HepG2 (cell line): ENCODE measurements at regions not wholly inside any gene's neighbourhood (a gene's known extent, or its start where the extent isn't known, plus 50 kb on each side); places are given as distances from the start of the nearest gene placed in this dataset.

Source experiments
- ATAC-seq: fragments of 200-7000 bp; cut with Tn5 transposase; 3 replicates; pipeline ENCODE4 v1.9.1; 2020; ENCODE audit warnings: mild to moderate bottlenecking, moderate library complexity
- BruUV-seq: library from RNA; stranded (reverse); fragments of 400-500 nt; replicated peaks from 2 replicates; lab custom pipeline; 2021; lab: Mats Ljungman, UMichigan
- CTCF ChIA-PET: fragments of 300-600 bp; formaldehyde crosslinking; extraction: SDS; loops from one replicate; lab custom pipeline; 2021; ENCODE audit warnings: low total read pairs, inconsistent platforms, low intra/inter-chr PET ratio; lab: Yijun Ruan, JAX
- POLR2A ChIA-PET: fragments of 350-600 bp; sonication (Branson Sonifier 250); formaldehyde crosslinking; loops from one replicate; lab custom pipeline; 2020; ENCODE audit warnings: antibody characterized with exemption, inconsistent platforms; lab: Yijun Ruan, JAX
- DNase-seq: peaks from one replicate; pipeline ENCODE4 v3.0.0-alpha.2; 2015; ENCODE audit warnings: low spot score
- FAIRE-seq: peaks from 3 replicates; lab custom pipeline; 2011; peaks lifted over from hg19 to GRCh38; lab: Jason Lieb, UNC
- H2AFZ ChIP-seq: one replicate; pipeline ENCODE4 v1.6.1; 2011; ENCODE audit warnings: low read length, inconsistent platforms
- H3K27ac ChIP-seq: fragments of 300-600 bp; 3 replicates; pipeline ENCODE4 v1.8.0; 2011; ENCODE audit warnings: mixed run types, mild to moderate bottlenecking, mixed read lengths, low read length, inconsistent platforms; ENCODE audit not compliant: insufficient read depth; ENCODE audit errors: extremely low read length
- H3K27me3 ChIP-seq, 2 experiments: fragments of 200-600 bp in 1 of 2; 2 replicates in 1 of 2; 3 replicates in 1 of 2; pipeline versions ENCODE4 v1.6.0 to v1.8.0; 2011; ENCODE audit warnings: low read length in 2 of 2, mild to moderate bottlenecking in 2 of 2, moderate library complexity in 2 of 2, inconsistent platforms in 1 of 2; ENCODE audit not compliant: insufficient read depth in 2 of 2, control insufficient read depth in 1 of 2
- H3K36me3 ChIP-seq, 2 experiments: fragments of 200-600 bp in 1 of 2; replicated peaks in 1 of 2; 2 replicates in 1 of 2; 3 replicates in 1 of 2; pipeline versions ENCODE4 v1.5.1 to v1.8.0; 2011; ENCODE audit warnings: low read length in 2 of 2, inconsistent platforms in 1 of 2; ENCODE audit not compliant: insufficient read depth in 2 of 2, control insufficient read depth in 1 of 2
- H3K4me1 ChIP-seq: 2 replicates; pipeline ENCODE4 v1.5.1; 2012; ENCODE audit warnings: low read length, inconsistent platforms; ENCODE audit not compliant: insufficient read depth
- H3K4me2 ChIP-seq: 2 replicates; pipeline ENCODE4 v1.6.0; 2011; ENCODE audit warnings: low read depth, low read length, inconsistent platforms
- H3K4me3 ChIP-seq, 3 experiments: fragments of 200-600 bp in 1 of 3; sonication (generic), shearing (Covaris generic) in 1 of 3; replicated peaks in 1 of 3; 2 replicates each; pipeline ENCODE4 v1.5.1; 2011 to 2016; ENCODE audit warnings: low read length in 3 of 3, inconsistent platforms in 2 of 3, low read depth in 2 of 3, mild to moderate bottlenecking in 2 of 3, control low read depth in 1 of 3, mixed read lengths in 1 of 3; ENCODE audit not compliant: insufficient read depth in 1 of 3
- H3K79me2 ChIP-seq: one replicate; pipeline ENCODE4 v1.6.1; 2011; ENCODE audit warnings: low read length, inconsistent platforms; ENCODE audit not compliant: insufficient read depth
- H3K9ac ChIP-seq: 2 replicates; pipeline ENCODE4 v1.6.0; 2011; ENCODE audit warnings: mild to moderate bottlenecking, low read depth, low read length, inconsistent platforms; ENCODE audit not compliant: insufficient read depth
- H3K9me3 ChIP-seq: 2 replicates; pipeline ENCODE4 v1.5.1; 2012; ENCODE audit warnings: mild to moderate bottlenecking, low read length
- H4K20me1 ChIP-seq: 2 replicates; pipeline ENCODE4 v1.6.0; 2011; ENCODE audit warnings: inconsistent platforms, mild to moderate bottlenecking, low read length, moderate library complexity; ENCODE audit not compliant: insufficient read depth
- CSRNP1 ChIP-seq: sonication (generic); formaldehyde crosslinking; IDR thresholded peaks from 2 replicates; pipeline ENCODE4 v1.8.1; 2023; ENCODE audit warnings: mild to moderate bottlenecking, missing genetic modification reagents
- ZNF318 ChIP-seq: sonication (generic); formaldehyde crosslinking; IDR thresholded peaks from 2 replicates; pipeline ENCODE4 v1.4.0; 2020; ENCODE audit warnings: mild to moderate bottlenecking, missing genetic modification reagents
- ZNF432 ChIP-seq: sonication (generic); formaldehyde crosslinking; IDR thresholded peaks from 2 replicates; pipeline ENCODE4 v1.5.0; 2020; ENCODE audit warnings: missing genetic modification reagents, mild to moderate bottlenecking, borderline replicate concordance
- ZNF503 ChIP-seq: sonication (generic); formaldehyde crosslinking; IDR thresholded peaks from 2 replicates; pipeline ENCODE4 v1.4.0; 2020; ENCODE audit warnings: missing genetic modification reagents
- ZNF614 ChIP-seq: IDR thresholded peaks from 2 replicates; pipeline ENCODE4 v1.6.1; 2018; ENCODE audit warnings: missing biosample characterization, missing genetic modification reagents, inconsistent platforms, borderline replicate concordance
- ZNF687 ChIP-seq: sonication (generic); formaldehyde crosslinking; IDR thresholded peaks from 2 replicates; pipeline ENCODE4 v1.5.1; 2020; ENCODE audit warnings: mild to moderate bottlenecking, missing genetic modification reagents, moderate library complexity
- ZNF777 ChIP-seq: sonication (generic); formaldehyde crosslinking; IDR thresholded peaks from 2 replicates; pipeline ENCODE4 v1.4.0; 2020; ENCODE audit warnings: missing genetic modification reagents
- WGBS: methylation state at CpG from one replicate; pipeline ENCODE4 v1.1.6; 2017; ENCODE audit warnings: low lambda C conversion rate; 5-methylcytosine and 5-hydroxymethylcytosine counted together
- in situ Hi-C: cut with HindIII; loops from 2 replicates; pipeline ENCODE4 v1.10.0; 2017; ENCODE audit warnings: low pct_unique_long_range_greater_than_20kb; ENCODE audit not compliant: extremely low pct_ligation_motif_present
- intact Hi-C: fragments of 100-400 bp; cut with micrococcal nuclease; formaldehyde crosslinking; loops from one replicate; pipeline ENCODE4 v1.10.0; 2022; ENCODE audit not compliant: unreplicated experiment

- no peak for FAIRE-seq
- DNase-seq = no peak
- H3K4me2 ChIP-seq = no peak overlapping the region
- no peak for TF ChIP-seq ZNF503 (CRISPR knock-in tag)
- no peak for TF ChIP-seq CSRNP1 (CRISPR knock-in tag)
- peak; percentile 53 for TF ChIP-seq ZNF687 (CRISPR knock-in tag)
- no peak for TF ChIP-seq ZNF614 (CRISPR knock-in tag)
- no peak for TF ChIP-seq ZNF318
- no peak for TF ChIP-seq ZNF777
- no peak for TF ChIP-seq ZNF432
Measured at GRCh38 chr21:38994042-38994441, 188.3 kb downstream of the ETS2 start.

More at GRCh38 chr21:38994042-38994441, 188.3 kb downstream of the ETS2 start:
- intact Hi-C loops (no loop called here), in situ Hi-C loops (no loop called here)
- Histone ChIP-seq H3K9me3 (no peaks in the 10 kb centered on the region), H4K20me1 (no peaks in the 10 kb centered on the region), H3K9ac (no peak overlapping the region), H2AFZ (no peak overlapping the region), H3K27ac (no peak overlapping the region), H3K27me3 (no peaks in the 10 kb centered on the region), H3K4me1 (peaks cover 69% of the 10 kb centered on the region), H3K79me2 (no peaks in the 10 kb centered on the region), H3K4me3 (no peak overlapping the region), H3K36me3 (no peaks in the 10 kb centered on the region)
- CTCF ChIA-PET = no interaction called here
- 82% methylated on average over 12 of the region's 12 CpGs for WGBS
- ATAC-seq = no peak
- POLR2A ChIA-PET = no interaction called here
- BruUV-seq = no TSS peak
